Thyroid gland (tissue), 4 donors: ENCODE measurements at regions not wholly inside any gene's neighbourhood (a gene's known extent, or its start where the extent isn't known, plus 50 kb on each side); places are given as distances from the start of the nearest gene placed in this dataset.

Experiments
- CTCF ChIP-seq, 6 experiments: fragments of 200-600 bp in 3 of 6; fragments of 450-650 bp in 3 of 6; sonication (generic) in 3 of 6; IDR thresholded peaks; one replicate each; pipeline ENCODE4 v1.5.1; 2016 to 2019; ENCODE audit warnings: antibody characterized with exemption in 6 of 6, mild to moderate bottlenecking in 2 of 6, inconsistent platforms in 1 of 6, moderate library complexity in 1 of 6
- POLR2A ChIP-seq, 2 donors: fragments of 450-650 bp; IDR thresholded peaks; one replicate each; pipeline ENCODE4 v1.6.1; 2017; ENCODE audit warnings: antibody characterized with exemption in 2 of 2, mild to moderate bottlenecking in 2 of 2, moderate library complexity in 1 of 2

GRCh38 chr20:50320901-50321796, 130.5 kb downstream of the CEBPB start:
- TF ChIP-seq POLR2A (IDR thresholded peaks at IDR 0.05) (peak; percentile 59 to 85), CTCF (IDR thresholded peaks at IDR 0.05) (peak in 2 of 6 experiments; percentile 1 to 2)
